ENCODE measurements at regions not wholly inside any gene's neighbourhood (a gene's known extent, or its start where the extent isn't known, plus 50 kb on each side); places are given as distances from the start of the nearest gene placed in this dataset.

DNA sequence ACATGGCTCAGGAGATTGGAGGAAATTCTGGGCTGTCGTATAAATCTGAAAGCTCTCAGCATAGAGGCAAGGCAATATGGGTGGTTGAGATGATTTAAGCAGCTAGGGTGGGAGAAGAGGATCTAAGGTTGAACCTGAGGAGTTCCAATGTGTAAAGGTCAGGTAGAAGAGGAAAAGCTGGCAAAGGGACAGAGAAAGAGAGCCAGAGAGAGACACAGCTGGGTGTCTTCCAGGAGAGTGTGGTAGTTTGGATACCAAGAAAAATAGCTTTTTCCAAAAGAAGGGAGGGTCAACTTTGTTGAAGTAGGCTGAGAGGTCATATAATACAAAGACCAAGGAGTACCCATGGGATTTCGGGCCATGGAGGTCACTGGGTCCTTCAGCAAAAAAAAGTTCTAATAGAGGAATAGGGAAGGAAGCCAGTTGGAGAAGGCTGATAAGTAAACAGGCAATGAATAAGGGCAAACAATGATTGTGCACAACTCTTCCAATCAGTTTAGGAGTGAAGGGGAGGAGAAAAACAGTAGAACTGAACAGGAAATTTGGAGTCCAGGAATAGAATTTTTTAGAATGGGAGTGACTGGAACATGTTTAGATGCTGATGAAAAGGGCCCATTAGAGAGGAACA, 135.1 kb downstream of the QRSL1 start:
- H3K9ac ChIP-seq (ENCODE audit: low read length): no peak overlapping the region
- H3K4me2 ChIP-seq (ENCODE audit: low read length): no peak overlapping the region
- no peak overlapping the region for H2AFZ ChIP-seq (ENCODE audit: low read depth, low read length, poor library complexity, severe bottlenecking)
- ChIA-PET RAD21 (ENCODE audit: low non-redundant PET in 1 of 2, low total read pairs in 2 of 2, uncharacterized antibody in 2 of 2, unreplicated experiment in 2 of 2) (no interaction called here), CTCF (no interaction called here), POLR2A (no interaction called here)
- no peaks in the 10 kb centered on the region for H4K20me1 ChIP-seq (ENCODE audit: insufficient read depth)
- no peak overlapping the region for H3K27ac ChIP-seq (ENCODE audit: low read depth, low read length)
- no peaks in the 10 kb centered on the region for H3K27me3 ChIP-seq (ENCODE audit: insufficient read depth, low read length)
- ATAC-seq: no peak
- no peaks in the 10 kb centered on the region for H3K79me2 ChIP-seq (ENCODE audit: insufficient read depth, low read length)
- BruUV-seq (replicated peaks): no TSS peak
- intact Hi-C loops (cut with micrococcal nuclease): no loop called here
- H3K36me3 ChIP-seq (ENCODE audit: control insufficient read depth in 1 of 2, insufficient read depth in 2 of 2, low read length in 2 of 2): no peaks in the 10 kb centered on the region
- H3K4me1 ChIP-seq (ENCODE audit: control insufficient read depth in 1 of 2, insufficient read depth in 2 of 2, low read length in 2 of 2): no peaks in the 10 kb centered on the region
- H3K9me2 ChIP-seq (ENCODE audit: insufficient read depth): no peaks in the 10 kb centered on the region
- DNase-seq (ENCODE audit: low read depth, low spot score): no peak
- TF ChIP-seq ZFX (IDR thresholded peaks at IDR 0.05): no peak
- TF ChIP-seq, protein P1, sequence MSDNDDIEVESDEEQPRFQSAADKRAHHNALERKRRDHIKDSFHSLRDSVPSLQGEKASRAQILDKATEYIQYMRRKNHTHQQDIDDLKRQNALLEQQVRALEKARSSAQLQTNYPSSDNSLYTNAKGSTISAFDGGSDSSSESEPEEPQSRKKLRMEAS (IDR thresholded peaks at IDR 0.05): no peak
- no peak for TF ChIP-seq YY1 (IDR thresholded peaks at IDR 0.05; ENCODE audit: extremely low read depth, insufficient replicate concordance, low read depth, low read length)
- TF ChIP-seq EZH2 (IDR thresholded peaks at IDR 0.05): no peak
- TF ChIP-seq SRF (IDR thresholded peaks at IDR 0.05; ENCODE audit: low read depth): no peak
- TF ChIP-seq POLR2A (IDR thresholded peaks at IDR 0.05; ENCODE audit: borderline replicate concordance, extremely low read depth, insufficient read depth, insufficient read length): no peak
- TF ChIP-seq JUND (IDR thresholded peaks at IDR 0.05): no peak
- no peak for TF ChIP-seq EZH2phosphoT487 (IDR thresholded peaks at IDR 0.05; ENCODE audit: borderline replicate concordance)
- no peak for TF ChIP-seq CEBPB (IDR thresholded peaks at IDR 0.05; ENCODE audit: low read depth)
- TF ChIP-seq POLR2AphosphoS5 (IDR thresholded peaks at IDR 0.05; ENCODE audit: low read depth, low read length): no peak
- no peak for TF ChIP-seq FOSL1 (IDR thresholded peaks at IDR 0.05; ENCODE audit: low read depth)
- TF ChIP-seq TCF7L2 (IDR thresholded peaks at IDR 0.05; ENCODE audit: borderline replicate concordance, extremely low read depth, insufficient read depth, insufficient read length): no peak
- no peak for TF ChIP-seq ELF1 (IDR thresholded peaks at IDR 0.05; ENCODE audit: borderline replicate concordance, low read depth)
- no peak for TF ChIP-seq RAD21 (IDR thresholded peaks at IDR 0.05; ENCODE audit: low read depth)
- no peak overlapping the region for H3K4me3 ChIP-seq (replicated peaks in 1 of 2; ENCODE audit: low read depth in 1 of 2, low read length in 2 of 2)
- H3K9me3 ChIP-seq (ENCODE audit: control insufficient read depth in 1 of 2, insufficient read depth in 1 of 2, low read depth in 1 of 2, low read length in 2 of 2): no peaks in the 10 kb centered on the region
